Lung (tissue), 11 donors: ENCODE measurements at regions not wholly inside any gene's neighbourhood (a gene's known extent, or its start where the extent isn't known, plus 50 kb on each side); places are given as distances from the start of the nearest gene placed in this dataset.

Experiments used
- ATAC-seq: fragments of 200-7000 bp; cut with Tn5 transposase; one replicate; pipeline ENCODE4 v1.9.1; 2020; ENCODE audit warnings: moderate number of reproducible peaks; ENCODE audit not compliant: insufficient read depth, low FRiP score
- DNase-seq, 3 donors: peaks; one replicate each; pipeline ENCODE4 v3.0.0-alpha.2; 2013 to 2017
- H3K27ac ChIP-seq, 2 donors: one replicate each; pipeline ENCODE4 v1.5.1; 2013; ENCODE audit warnings: mild to moderate bottlenecking in 2 of 2, moderate library complexity in 2 of 2, control low read depth in 1 of 2, inconsistent platforms in 1 of 2, low read depth in 1 of 2, low read length in 1 of 2
- H3K27me3 ChIP-seq, 3 donors: one replicate each; pipeline ENCODE4 v1.5.1; 2013; ENCODE audit warnings: low read length in 2 of 3; ENCODE audit not compliant: control insufficient read depth in 3 of 3, insufficient read depth in 3 of 3
- H3K36me3 ChIP-seq, 4 donors: one replicate each; pipeline ENCODE4 v1.5.1; 2013; ENCODE audit warnings: low read length in 4 of 4, mild to moderate bottlenecking in 1 of 4, moderate library complexity in 1 of 4; ENCODE audit not compliant: control insufficient read depth in 4 of 4, insufficient read depth in 4 of 4
- H3K4me1 ChIP-seq, 5 donors: one replicate each; pipeline ENCODE4 v1.5.1; 2013; ENCODE audit warnings: low read length in 5 of 5, mild to moderate bottlenecking in 2 of 5, moderate library complexity in 1 of 5; ENCODE audit not compliant: control insufficient read depth in 5 of 5, insufficient read depth in 5 of 5
- H3K4me3 ChIP-seq: one replicate; pipeline ENCODE4 v1.5.1; 2013; ENCODE audit warnings: mild to moderate bottlenecking, control low read depth, moderate library complexity
- H3K9ac ChIP-seq, 2 donors: one replicate each; pipeline ENCODE4 v1.5.1; 2013; ENCODE audit warnings: low read length in 2 of 2, control low read depth in 1 of 2; ENCODE audit not compliant: insufficient read depth in 1 of 2
- H3K9me3 ChIP-seq, 4 donors: one replicate each; pipeline ENCODE4 v1.5.1; 2013; ENCODE audit warnings: low read length in 3 of 4, mild to moderate bottlenecking in 1 of 4, moderate library complexity in 1 of 4; ENCODE audit not compliant: control insufficient read depth in 4 of 4, insufficient read depth in 3 of 4
- CTCF ChIP-seq: IDR thresholded peaks from 2 replicates; pipeline ENCODE4 v1.5.1; 2012; ENCODE audit warnings: mild to moderate bottlenecking; ENCODE audit errors: control extremely low read depth, extremely low read depth
- WGBS, 2 donors: extraction: QIAGEN DNeasy Blood & Tissue Kit; methylation state at CpG; one replicate each; pipeline ENCODE4 v1.1.7; 2013; 5-methylcytosine and 5-hydroxymethylcytosine counted together
- donor health status: control.
- donor health status: control.
- donor health status: Bipolar disorder and iron deficiency.
- donor health status: healthy.
- donor health status: DM: yes; HTN: yes; CAD: no.

- DNase-seq (no peak), ATAC-seq (no peak)
- Histone ChIP-seq H3K27ac (no peak overlapping the region), H3K4me1 (peaks cover 3 to 44% (median 5%) of the 10 kb centered on the region in 5 donors), H3K9me3 (no peaks in the 10 kb centered on the region), H3K9ac (no peak overlapping the region), H3K36me3 (no peaks in the 10 kb centered on the region), H3K4me3 (no peak overlapping the region), H3K27me3 (no peaks in the 10 kb centered on the region)
- TF ChIP-seq CTCF = no peak
- 94 to 96% methylated on average over 4 of the region's 4 CpGs for WGBS, 2 donors
Observed at GRCh38 chr2:134163336-134163735, 90.5 kb upstream of the MGAT5 start.

GRCh38 chr2:134164306-134164705, 89.6 kb upstream of the MGAT5 start:
- H3K36me3 ChIP-seq = no peaks in the 10 kb centered on the region
- H3K4me1 ChIP-seq = peaks cover 3 to 37% (median 5%) of the 10 kb centered on the region in 5 donors
- no peak overlapping the region for H3K9ac ChIP-seq
- DNase-seq = no peak
- H3K9me3 ChIP-seq = no peaks in the 10 kb centered on the region
- H3K27me3 ChIP-seq = no peaks in the 10 kb centered on the region
- ATAC-seq = no peak
- TF ChIP-seq CTCF = no peak
- H3K4me3 ChIP-seq = no peak overlapping the region
- H3K27ac ChIP-seq = no peak overlapping the region

GRCh38 chr2:134167015-134167414, 86.9 kb upstream of the MGAT5 start:
- WGBS, 2 donors = 93 to 99% methylated on average over 3 of the region's 3 CpGs
- H3K4me3 ChIP-seq = no peak overlapping the region
- H3K9me3 ChIP-seq = no peaks in the 10 kb centered on the region
- H3K27me3 ChIP-seq = no peaks in the 10 kb centered on the region
- DNase-seq (no peak), ATAC-seq (no peak)
- H3K27ac ChIP-seq = no peak overlapping the region
- TF ChIP-seq CTCF = no peak
- peaks cover 0 to 29% (median 0%) of the 10 kb centered on the region in 5 donors for H3K4me1 ChIP-seq
- H3K36me3 ChIP-seq = no peaks in the 10 kb centered on the region
- H3K9ac ChIP-seq = no peak overlapping the region

GRCh38 chr2:134169788-134170187, 84.1 kb upstream of the MGAT5 start:
- H3K36me3 ChIP-seq = no peaks in the 10 kb centered on the region
- H3K9me3 ChIP-seq = no peaks in the 10 kb centered on the region
- WGBS, 2 donors = 72 to 81% methylated on average over 3 of the region's 3 CpGs
- ATAC-seq = no peak
- no peak overlapping the region for H3K9ac ChIP-seq
- peaks cover 4 to 33% (median 6%) of the 10 kb centered on the region in 5 donors for H3K4me1 ChIP-seq
- no peak overlapping the region for H3K27ac ChIP-seq
- TF ChIP-seq CTCF = no peak
- no peak for DNase-seq
- no peak overlapping the region for H3K4me3 ChIP-seq
- H3K27me3 ChIP-seq = no peaks in the 10 kb centered on the region
